Neural progenitor cell (in vitro differentiated cells): ENCODE measurements at regions not wholly inside any gene's neighbourhood (a gene's known extent, or its start where the extent isn't known, plus 50 kb on each side); places are given as distances from the start of the nearest gene placed in this dataset.

Experiments used
- DNase-seq: peaks from one replicate; pipeline ENCODE4 v3.0.0-alpha.2; 2016; ENCODE audit warnings: low spot score
- H2AFZ ChIP-seq: fragments of 200-600 bp; sonication (generic); replicated peaks from 2 replicates; pipeline ENCODE4 v1.6.1; 2016; ENCODE audit warnings: antibody characterized with exemption
- H3F3A ChIP-seq: fragments of 200-600 bp; sonication (generic); 2 replicates; pipeline ENCODE4 v1.6.1; 2016; ENCODE audit warnings: antibody characterized with exemption, low read depth
- H3K27ac ChIP-seq: fragments of 200-600 bp; sonication (generic); 2 replicates; pipeline ENCODE4 v1.5.1; 2016; ENCODE audit warnings: mild to moderate bottlenecking
- H3K27me3 ChIP-seq: fragments of 200-600 bp; sonication (generic); 2 replicates; pipeline ENCODE4 v1.6.1; 2016; ENCODE audit warnings: mild to moderate bottlenecking, moderate library complexity
- H3K36me3 ChIP-seq: fragments of 200-600 bp; sonication (generic); 2 replicates; pipeline ENCODE4 v1.5.1; 2016
- H3K4me1 ChIP-seq: fragments of 200-600 bp; sonication (generic); 2 replicates; pipeline ENCODE4 v1.6.1; 2016; ENCODE audit warnings: mixed run types
- H3K4me2 ChIP-seq: fragments of 200-600 bp; sonication (generic); 2 replicates; pipeline ENCODE4 v1.6.1; 2016
- H3K4me3 ChIP-seq: fragments of 200-600 bp; sonication (generic); 2 replicates; pipeline ENCODE4 v1.5.1; 2016
- H3K79me2 ChIP-seq: fragments of 200-600 bp; sonication (generic); 2 replicates; pipeline ENCODE4 v1.6.1; 2016; ENCODE audit warnings: low read depth
- H3K9ac ChIP-seq: fragments of 200-600 bp; sonication (generic); 2 replicates; pipeline ENCODE4 v1.6.1; 2016
- H3K9me3 ChIP-seq: fragments of 200-600 bp; sonication (generic); 2 replicates; pipeline ENCODE4 v1.5.1; 2016; ENCODE audit warnings: low read depth
- H4K20me1 ChIP-seq: fragments of 200-600 bp; sonication (generic); 2 replicates; pipeline ENCODE4 v1.6.1; 2016; ENCODE audit warnings: low read depth
- H3K27ac Mint-ChIP-seq: 3 replicates; pipeline ENCODE4 v1.8.0; 2021; ENCODE audit warnings: mixed read lengths
- H3K27me3 Mint-ChIP-seq: 2 replicates; pipeline ENCODE4 v1.8.0; 2022; ENCODE audit warnings: low read depth, mild to moderate bottlenecking, inconsistent platforms, moderate library complexity, mixed read lengths; ENCODE audit not compliant: insufficient read depth
- H3K36me3 Mint-ChIP-seq: 3 replicates; pipeline ENCODE4 v1.8.0; 2021; ENCODE audit warnings: mixed read lengths
- H3K4me1 Mint-ChIP-seq: 3 replicates; pipeline ENCODE4 v1.8.0; 2021; ENCODE audit warnings: mixed read lengths
- H3K4me3 Mint-ChIP-seq: 3 replicates; pipeline ENCODE4 v1.8.0; 2021; ENCODE audit warnings: mild to moderate bottlenecking, moderate library complexity, mixed read lengths
- H3K9me3 Mint-ChIP-seq: 3 replicates; pipeline ENCODE4 v1.8.0; 2020; ENCODE audit warnings: mixed read lengths
- CTCF ChIP-seq: fragments of 200-600 bp; sonication (generic); IDR thresholded peaks from 2 replicates; pipeline ENCODE4 v1.5.1; 2017; ENCODE audit warnings: antibody characterized with exemption, mild to moderate bottlenecking
- EZH2 ChIP-seq: fragments of 200-600 bp; sonication (generic); IDR thresholded peaks from 2 replicates; pipeline ENCODE4 v1.6.1; 2017; ENCODE audit warnings: antibody characterized with exemption, mild to moderate bottlenecking, moderate library complexity
- EZH2phosphoT487 ChIP-seq: fragments of 200-600 bp; sonication (generic); IDR thresholded peaks from 2 replicates; pipeline ENCODE4 v1.6.1; 2017; ENCODE audit warnings: antibody characterized with exemption

GRCh38 chr22:49101873-49102272, 725.8 kb downstream of the BRD1 start:
- Histone ChIP-seq H3F3A (no peaks in the 10 kb centered on the region), H2AFZ (no peak overlapping the region)
- peaks cover 13% of the 10 kb centered on the region for H3K4me1 Mint-ChIP-seq

GRCh38 chr22:49101225-49101624, 726.4 kb downstream of the BRD1 start:
- H3K9ac ChIP-seq, result no peak overlapping the region
- no peaks in the 10 kb centered on the region for H4K20me1 ChIP-seq
- H3K79me2 ChIP-seq, result no peaks in the 10 kb centered on the region
- H3K27me3 ChIP-seq, result no peaks in the 10 kb centered on the region
- Mint-ChIP-seq H3K4me1 (peaks cover 13% of the 10 kb centered on the region), H3K4me3 (no peak overlapping the region), H3K27me3 (peaks cover 5% of the 10 kb centered on the region), H3K36me3 (no peaks in the 10 kb centered on the region), H3K27ac (no peak overlapping the region), H3K9me3 (peaks cover under 1% of the 10 kb centered on the region)
- H3K4me1 ChIP-seq, result no peaks in the 10 kb centered on the region
- TF ChIP-seq EZH2, result no peak
- TF ChIP-seq EZH2phosphoT487, result no peak
- no peak for TF ChIP-seq CTCF
- no peak overlapping the region for H3K4me2 ChIP-seq
- no peak for DNase-seq
- no peak overlapping the region for H3K27ac ChIP-seq
- H3F3A ChIP-seq, result no peaks in the 10 kb centered on the region
- H2AFZ ChIP-seq, result no peak overlapping the region
- H3K36me3 ChIP-seq, result no peaks in the 10 kb centered on the region
- no peaks in the 10 kb centered on the region for H3K9me3 ChIP-seq
- no peak overlapping the region for H3K4me3 ChIP-seq

More at GRCh38 chr22:49101873-49102272, 725.8 kb downstream of the BRD1 start:
- peaks cover 3% of the 10 kb centered on the region for H3K27me3 Mint-ChIP-seq
- Histone ChIP-seq H4K20me1 (no peaks in the 10 kb centered on the region), H3K36me3 (no peaks in the 10 kb centered on the region), H3K9me3 (no peaks in the 10 kb centered on the region), H3K27ac (no peak overlapping the region), H3K79me2 (no peaks in the 10 kb centered on the region), H3K9ac (no peak overlapping the region), H3K4me1 (no peaks in the 10 kb centered on the region), H3K27me3 (no peaks in the 10 kb centered on the region), H3K4me2 (no peak overlapping the region), H3K4me3 (no peak overlapping the region)
- no peak for DNase-seq
- H3K36me3 Mint-ChIP-seq, result no peaks in the 10 kb centered on the region
- H3K9me3 Mint-ChIP-seq, result no peaks in the 10 kb centered on the region
- no peak for TF ChIP-seq EZH2
- no peak for TF ChIP-seq EZH2phosphoT487
- TF ChIP-seq CTCF, result no peak
- no peak overlapping the region for H3K4me3 Mint-ChIP-seq
- no peak overlapping the region for H3K27ac Mint-ChIP-seq

- Histone ChIP-seq H3K27me3 (no peaks in the 10 kb centered on the region), H3K27ac (no peak overlapping the region), H3K4me2 (no peak overlapping the region), H3K79me2 (no peaks in the 10 kb centered on the region), H3K4me3 (no peak overlapping the region), H3K4me1 (no peaks in the 10 kb centered on the region), H3F3A (no peaks in the 10 kb centered on the region), H4K20me1 (no peaks in the 10 kb centered on the region), H3K9me3 (no peaks in the 10 kb centered on the region), H3K9ac (no peak overlapping the region), H2AFZ (no peak overlapping the region), H3K36me3 (no peaks in the 10 kb centered on the region)
- peaks cover 5% of the 10 kb centered on the region for H3K27me3 Mint-ChIP-seq
- peaks cover 13% of the 10 kb centered on the region for H3K4me1 Mint-ChIP-seq
- no peak overlapping the region for H3K27ac Mint-ChIP-seq
- peaks cover 4% of the 10 kb centered on the region for H3K9me3 Mint-ChIP-seq
- no peak overlapping the region for H3K4me3 Mint-ChIP-seq
- DNase-seq, result no peak
- no peak for TF ChIP-seq CTCF
- no peak for TF ChIP-seq EZH2
- no peak for TF ChIP-seq EZH2phosphoT487
- H3K36me3 Mint-ChIP-seq, result no peaks in the 10 kb centered on the region
These were observed 726.9 kb downstream of the BRD1 start for GRCh38 chr22:49100773-49101172.
